Mesendoderm (in vitro differentiated cells): ENCODE measurements at regions not wholly inside any gene's neighbourhood (a gene's known extent, or its start where the extent isn't known, plus 50 kb on each side); places are given as distances from the start of the nearest gene placed in this dataset.
A peak's percentile ranks its signal among the peaks of the same experiment; 100 is the strongest.

ENCODE experiments used
- DNase-seq: peaks from one replicate; pipeline ENCODE4 v3.0.0; 2013
- H2AK5ac ChIP-seq: 2 replicates; pipeline ENCODE4 v1.6.1; 2013; ENCODE audit warnings: low read length, inconsistent platforms
- H2BK120ac ChIP-seq: 2 replicates; pipeline ENCODE4 v1.6.1; 2013; ENCODE audit warnings: low read depth, mild to moderate bottlenecking, low read length, moderate library complexity, mixed read lengths
- H2BK15ac ChIP-seq: replicated peaks from 2 replicates; pipeline ENCODE4 v1.6.1; 2013; ENCODE audit warnings: low read depth, mild to moderate bottlenecking, moderate library complexity
- H2BK5ac ChIP-seq: 2 replicates; pipeline ENCODE4 v1.6.1; 2013; ENCODE audit warnings: low read length, inconsistent platforms
- H3K18ac ChIP-seq: 2 replicates; pipeline ENCODE4 v1.6.1; 2013; ENCODE audit warnings: mild to moderate bottlenecking, low read length, mixed read lengths
- H3K23ac ChIP-seq: one replicate; pipeline ENCODE4 v1.6.1; 2013; ENCODE audit warnings: low read length
- H3K27ac ChIP-seq: 2 replicates; pipeline ENCODE4 v1.5.1; 2013; ENCODE audit warnings: low read depth, mild to moderate bottlenecking, inconsistent platforms, low read length, moderate library complexity
- H3K27me3 ChIP-seq: 2 replicates; pipeline ENCODE4 v1.6.1; 2013; ENCODE audit warnings: low read length, control low read depth, mild to moderate bottlenecking, inconsistent platforms; ENCODE audit not compliant: insufficient read depth, poor library complexity
- H3K36me3 ChIP-seq: 2 replicates; pipeline ENCODE4 v1.6.1; 2013; ENCODE audit warnings: low read length, inconsistent platforms; ENCODE audit not compliant: control insufficient read depth, insufficient read depth
- H3K4ac ChIP-seq: one replicate; pipeline ENCODE4 v1.6.1; 2013; ENCODE audit warnings: low read depth, mild to moderate bottlenecking, low read length, moderate library complexity
- H3K4me1 ChIP-seq: 2 replicates; pipeline ENCODE4 v1.6.1; 2013; ENCODE audit warnings: low read depth, low read length, inconsistent platforms; ENCODE audit not compliant: control insufficient read depth
- H3K4me2 ChIP-seq: 2 replicates; pipeline ENCODE4 v1.6.1; 2013; ENCODE audit warnings: low read length
- H3K4me3 ChIP-seq: 2 replicates; pipeline ENCODE4 v1.5.1; 2013; ENCODE audit warnings: mild to moderate bottlenecking, low read length
- H3K56ac ChIP-seq: one replicate; pipeline ENCODE4 v1.6.1; 2013; ENCODE audit warnings: low read length
- H3K79me1 ChIP-seq: 2 replicates; pipeline ENCODE4 v1.6.1; 2013; ENCODE audit warnings: low read length, inconsistent platforms
- H3K79me2 ChIP-seq: 2 replicates; pipeline ENCODE4 v1.6.1; 2013; ENCODE audit warnings: mild to moderate bottlenecking, low read length; ENCODE audit not compliant: control insufficient read depth, insufficient read depth
- H3K9ac ChIP-seq: 2 replicates; pipeline ENCODE4 v1.6.1; 2013; ENCODE audit warnings: low read length, inconsistent platforms
- H4K5ac ChIP-seq: one replicate; pipeline ENCODE4 v1.6.1; 2013; ENCODE audit warnings: low read length
- H4K8ac ChIP-seq: one replicate; pipeline ENCODE4 v1.6.1; 2013; ENCODE audit warnings: low read depth, mild to moderate bottlenecking, control low read depth, low read length, moderate library complexity
- WGBS: extraction: QIAGEN DNeasy Blood & Tissue Kit; methylation state at CpG from one replicate; pipeline ENCODE4 v1.1.7; 2013; ENCODE audit warnings: low lambda C conversion rate, missing lambda C conversion rate; ENCODE audit not compliant: insufficient coverage; ENCODE audit errors: extremely low coverage; 5-methylcytosine and 5-hydroxymethylcytosine counted together

- no peaks in the 10 kb centered on the region for H3K36me3 ChIP-seq
- H2BK15ac ChIP-seq = no peak overlapping the region
- no peak overlapping the region for H4K8ac ChIP-seq
- H4K5ac ChIP-seq = no peak overlapping the region
- H3K4me2 ChIP-seq = no peak overlapping the region
- H3K56ac ChIP-seq = no peak overlapping the region
- H3K27me3 ChIP-seq = no peaks in the 10 kb centered on the region
- no peak for DNase-seq
- H3K9ac ChIP-seq = no peak overlapping the region
- H3K18ac ChIP-seq = no peak overlapping the region
- H2BK120ac ChIP-seq = no peak overlapping the region
- no peaks in the 10 kb centered on the region for H3K4me1 ChIP-seq
- no peak overlapping the region for H2BK5ac ChIP-seq
- no CpG with 5 or more reads among the region's 4 CpGs for WGBS
- no peak overlapping the region for H2AK5ac ChIP-seq
- H3K4ac ChIP-seq = no peak overlapping the region
- no peaks in the 10 kb centered on the region for H3K79me2 ChIP-seq
- no peak overlapping the region for H3K27ac ChIP-seq
- no peak overlapping the region for H3K4me3 ChIP-seq
- H3K79me1 ChIP-seq = no peaks in the 10 kb centered on the region
- H3K23ac ChIP-seq = no peak overlapping the region
These were observed 235.4 kb downstream of the CDH9 start for GRCh38 chr5:26802944-26803343.

DNA sequence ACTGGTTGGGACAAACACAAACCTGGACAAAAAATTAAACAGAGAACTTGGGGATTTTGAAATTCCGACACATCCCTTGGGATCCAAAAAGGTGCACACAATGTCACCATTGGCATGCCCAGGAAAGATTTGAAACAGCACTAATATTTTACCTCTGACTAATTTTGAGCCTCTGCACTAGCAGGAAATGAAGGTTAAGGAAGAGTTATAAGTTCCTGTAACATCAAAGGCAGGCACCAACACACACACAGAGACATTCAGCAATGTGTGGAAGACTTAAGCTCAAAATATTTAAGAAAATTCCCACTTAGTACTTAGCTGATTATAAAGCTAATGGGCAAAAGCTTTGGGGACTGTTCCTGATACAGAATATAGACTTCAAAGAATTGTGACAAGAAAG, 247.0 kb downstream of the CDH9 start:
- no peak overlapping the region for H2BK120ac ChIP-seq
- H3K79me2 ChIP-seq = no peaks in the 10 kb centered on the region
- peak; percentile 4 for DNase-seq
- no peak overlapping the region for H4K8ac ChIP-seq
- no peak overlapping the region for H3K27ac ChIP-seq
- no peak overlapping the region for H3K23ac ChIP-seq
- H3K18ac ChIP-seq = no peak overlapping the region
- H3K79me1 ChIP-seq = no peaks in the 10 kb centered on the region
- no peak overlapping the region for H3K56ac ChIP-seq
- no peaks in the 10 kb centered on the region for H3K36me3 ChIP-seq
- H3K4ac ChIP-seq = no peak overlapping the region
- H3K4me3 ChIP-seq = no peak overlapping the region
- no peaks in the 10 kb centered on the region for H3K4me1 ChIP-seq
- no peak overlapping the region for H2BK15ac ChIP-seq
- no peak overlapping the region for H3K4me2 ChIP-seq
- H4K5ac ChIP-seq = no peak overlapping the region
- no CpG with 5 or more reads among the region's 1 CpG for WGBS
- no peak overlapping the region for H2BK5ac ChIP-seq
- H3K9ac ChIP-seq = no peak overlapping the region
- no peak overlapping the region for H2AK5ac ChIP-seq
- no peaks in the 10 kb centered on the region for H3K27me3 ChIP-seq

DNA sequence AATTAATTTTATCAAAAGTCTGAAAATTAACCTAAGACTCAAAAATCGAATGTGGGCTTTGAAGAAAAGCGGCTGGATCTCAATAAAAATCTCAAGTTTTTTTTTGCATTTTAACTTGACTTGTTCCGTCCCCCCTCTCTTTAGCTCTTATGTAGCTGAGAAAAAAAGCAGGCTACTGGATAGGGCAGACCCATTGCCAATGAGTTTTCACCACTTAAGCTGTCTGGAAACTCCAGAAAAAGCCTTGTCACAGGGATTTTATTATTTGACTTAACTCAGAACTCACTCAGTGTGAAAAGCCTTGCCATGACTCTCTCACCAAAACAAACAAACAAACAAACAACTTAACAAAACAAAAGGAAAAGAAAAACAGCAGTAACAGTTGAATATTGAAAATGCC, 247.4 kb downstream of the CDH9 start:
- Histone ChIP-seq H3K4ac (no peak overlapping the region), H3K79me1 (no peaks in the 10 kb centered on the region), H3K56ac (no peak overlapping the region), H3K18ac (no peak overlapping the region), H3K4me3 (no peak overlapping the region), H2BK120ac (no peak overlapping the region), H3K4me2 (no peak overlapping the region), H4K8ac (no peak overlapping the region), H3K9ac (no peak overlapping the region), H4K5ac (no peak overlapping the region), H2BK5ac (no peak overlapping the region), H3K27me3 (no peaks in the 10 kb centered on the region), H3K79me2 (no peaks in the 10 kb centered on the region), H3K27ac (no peak overlapping the region), H3K4me1 (no peaks in the 10 kb centered on the region), H2BK15ac (no peak overlapping the region), H3K36me3 (no peaks in the 10 kb centered on the region), H2AK5ac (no peak overlapping the region), H3K23ac (no peak overlapping the region)
- DNase-seq = peak; percentile 6
- no CpG with 5 or more reads among the region's 3 CpGs for WGBS

- H3K79me1 ChIP-seq = no peaks in the 10 kb centered on the region
- H3K27me3 ChIP-seq = no peaks in the 10 kb centered on the region
- H3K4me1 ChIP-seq = no peaks in the 10 kb centered on the region
- H3K36me3 ChIP-seq = no peaks in the 10 kb centered on the region
- no peak for DNase-seq
- no peak overlapping the region for H2BK120ac ChIP-seq
- no peak overlapping the region for H2BK5ac ChIP-seq
- H3K79me2 ChIP-seq = no peaks in the 10 kb centered on the region
- H4K8ac ChIP-seq = no peak overlapping the region
- no peak overlapping the region for H2BK15ac ChIP-seq
- H3K18ac ChIP-seq = no peak overlapping the region
- H3K23ac ChIP-seq = no peak overlapping the region
- H2AK5ac ChIP-seq = no peak overlapping the region
- WGBS = no CpG with 5 or more reads among the region's 3 CpGs
- no peak overlapping the region for H3K56ac ChIP-seq
- no peak overlapping the region for H3K4ac ChIP-seq
- no peak overlapping the region for H3K4me2 ChIP-seq
- H3K27ac ChIP-seq = no peak overlapping the region
- H3K9ac ChIP-seq = no peak overlapping the region
- H4K5ac ChIP-seq = no peak overlapping the region
- no peak overlapping the region for H3K4me3 ChIP-seq
These were observed 275.2 kb downstream of the CDH9 start for GRCh38 chr5:26763215-26763614.

- H3K79me1 ChIP-seq = no peaks in the 10 kb centered on the region
- H4K8ac ChIP-seq = no peak overlapping the region
- no peak for DNase-seq
- no peak overlapping the region for H3K18ac ChIP-seq
- no peaks in the 10 kb centered on the region for H3K4me1 ChIP-seq
- H3K23ac ChIP-seq = no peak overlapping the region
- no peak overlapping the region for H2AK5ac ChIP-seq
- H3K4me2 ChIP-seq = no peak overlapping the region
- H3K27me3 ChIP-seq = no peaks in the 10 kb centered on the region
- H3K4me3 ChIP-seq = no peak overlapping the region
- no peak overlapping the region for H2BK120ac ChIP-seq
- H3K36me3 ChIP-seq = no peaks in the 10 kb centered on the region
- no peaks in the 10 kb centered on the region for H3K79me2 ChIP-seq
- H3K9ac ChIP-seq = no peak overlapping the region
- H3K4ac ChIP-seq = no peak overlapping the region
- H3K56ac ChIP-seq = no peak overlapping the region
- H2BK5ac ChIP-seq = no peak overlapping the region
- H4K5ac ChIP-seq = no peak overlapping the region
- no CpG with 5 or more reads among the region's 4 CpGs for WGBS
- no peak overlapping the region for H2BK15ac ChIP-seq
- H3K27ac ChIP-seq = no peak overlapping the region
These were observed 276.9 kb downstream of the CDH9 start for GRCh38 chr5:26761446-26761845.

GRCh38 chr5:26761045-26761444, 277.3 kb downstream of the CDH9 start:
- H3K4me3 ChIP-seq = no peak overlapping the region
- H2AK5ac ChIP-seq = no peak overlapping the region
- H3K4me1 ChIP-seq = no peaks in the 10 kb centered on the region
- H3K36me3 ChIP-seq = no peaks in the 10 kb centered on the region
- H3K9ac ChIP-seq = no peak overlapping the region
- H2BK5ac ChIP-seq = no peak overlapping the region
- no peak overlapping the region for H3K4ac ChIP-seq
- WGBS = 100% methylated on average over 2 of the region's 7 CpGs
- H4K8ac ChIP-seq = no peak overlapping the region
- H2BK120ac ChIP-seq = no peak overlapping the region
- H2BK15ac ChIP-seq = no peak overlapping the region
- H3K27me3 ChIP-seq = no peaks in the 10 kb centered on the region
- no peak for DNase-seq
- H3K23ac ChIP-seq = no peak overlapping the region
- H3K4me2 ChIP-seq = no peak overlapping the region
- H3K18ac ChIP-seq = no peak overlapping the region
- H3K56ac ChIP-seq = no peak overlapping the region
- no peaks in the 10 kb centered on the region for H3K79me1 ChIP-seq
- H3K79me2 ChIP-seq = no peaks in the 10 kb centered on the region
- H4K5ac ChIP-seq = no peak overlapping the region
- no peak overlapping the region for H3K27ac ChIP-seq
